ENCODE measurements at regions not wholly inside any gene's neighbourhood (a gene's known extent, or its start where the extent isn't known, plus 50 kb on each side); places are given as distances from the start of the nearest gene placed in this dataset.

DNA sequence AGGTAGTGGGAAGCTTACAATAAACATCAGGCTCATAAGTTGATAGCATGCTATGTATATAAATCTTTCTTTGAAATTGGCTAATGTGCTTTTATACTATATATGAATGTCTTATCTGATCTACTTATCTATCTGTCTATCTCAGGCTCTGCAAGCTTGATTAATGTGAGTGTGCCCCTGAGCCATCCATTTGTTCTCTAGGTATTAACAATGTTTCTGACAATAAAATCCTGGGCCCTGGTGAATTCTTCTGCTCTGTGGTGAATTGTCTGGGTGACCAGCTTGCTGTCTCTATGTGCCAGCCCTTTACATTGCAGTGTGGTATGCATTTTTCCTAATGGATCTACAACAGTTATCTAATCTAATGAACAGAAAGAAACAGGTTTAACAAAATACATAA is 295.9 kb downstream of the HRH4 start:
- TF ChIP-seq, protein P1, sequence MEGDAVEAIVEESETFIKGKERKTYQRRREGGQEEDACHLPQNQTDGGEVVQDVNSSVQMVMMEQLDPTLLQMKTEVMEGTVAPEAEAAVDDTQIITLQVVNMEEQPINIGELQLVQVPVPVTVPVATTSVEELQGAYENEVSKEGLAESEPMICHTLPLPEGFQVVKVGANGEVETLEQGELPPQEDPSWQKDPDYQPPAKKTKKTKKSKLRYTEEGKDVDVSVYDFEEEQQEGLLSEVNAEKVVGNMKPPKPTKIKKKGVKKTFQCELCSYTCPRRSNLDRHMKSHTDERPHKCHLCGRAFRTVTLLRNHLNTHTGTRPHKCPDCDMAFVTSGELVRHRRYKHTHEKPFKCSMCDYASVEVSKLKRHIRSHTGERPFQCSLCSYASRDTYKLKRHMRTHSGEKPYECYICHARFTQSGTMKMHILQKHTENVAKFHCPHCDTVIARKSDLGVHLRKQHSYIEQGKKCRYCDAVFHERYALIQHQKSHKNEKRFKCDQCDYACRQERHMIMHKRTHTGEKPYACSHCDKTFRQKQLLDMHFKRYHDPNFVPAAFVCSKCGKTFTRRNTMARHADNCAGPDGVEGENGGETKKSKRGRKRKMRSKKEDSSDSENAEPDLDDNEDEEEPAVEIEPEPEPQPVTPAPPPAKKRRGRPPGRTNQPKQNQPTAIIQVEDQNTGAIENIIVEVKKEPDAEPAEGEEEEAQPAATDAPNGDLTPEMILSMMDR (IDR thresholded peaks at IDR 0.05; ENCODE audit: borderline replicate concordance, control extremely low read depth, extremely low read depth, insufficient read depth, missing control alignments): no peak
- DNase-seq (ENCODE audit: low spot score): no peak
- in situ Hi-C loops (cut with MboI; ENCODE audit: low sequenced_read_pairs, unreplicated experiment): no loop called here

- DNase-seq (ENCODE audit: low spot score): no peak
- TF ChIP-seq, protein P1 (IDR thresholded peaks at IDR 0.05; ENCODE audit: borderline replicate concordance, control extremely low read depth, extremely low read depth, insufficient read depth, missing control alignments): no peak
- in situ Hi-C loops (cut with MboI; ENCODE audit: low sequenced_read_pairs, unreplicated experiment): no loop called here
These were observed 296.7 kb downstream of the HRH4 start for GRCh38 chr18:24757134-24757533.

GRCh38 chr18:24761765-24762164 is 301.3 kb downstream of the HRH4 start:
- in situ Hi-C loops (cut with MboI; ENCODE audit: low sequenced_read_pairs, unreplicated experiment): no loop called here
- no peak for DNase-seq (ENCODE audit: low spot score)
- TF ChIP-seq, protein P1 (IDR thresholded peaks at IDR 0.05; ENCODE audit: borderline replicate concordance, control extremely low read depth, extremely low read depth, insufficient read depth, missing control alignments): no peak

GRCh38 chr18:24762511-24762910 is 302.1 kb downstream of the HRH4 start:
- DNase-seq (ENCODE audit: low spot score): no peak
- TF ChIP-seq, protein P1 (IDR thresholded peaks at IDR 0.05; ENCODE audit: borderline replicate concordance, control extremely low read depth, extremely low read depth, insufficient read depth, missing control alignments): no peak
- in situ Hi-C loops (cut with MboI; ENCODE audit: low sequenced_read_pairs, unreplicated experiment): no loop called here

- TF ChIP-seq, protein P1 (IDR thresholded peaks at IDR 0.05; ENCODE audit: borderline replicate concordance, control extremely low read depth, extremely low read depth, insufficient read depth, missing control alignments): no peak
- no peak for DNase-seq (ENCODE audit: low spot score)
- in situ Hi-C loops (cut with MboI; ENCODE audit: low sequenced_read_pairs, unreplicated experiment): no loop called here
These were observed 303.5 kb downstream of the HRH4 start for GRCh38 chr18:24763765-24764513.

GRCh38 chr18:24764766-24765165 is 304.3 kb downstream of the HRH4 start:
- in situ Hi-C loops (cut with MboI; ENCODE audit: low sequenced_read_pairs, unreplicated experiment): no loop called here
- DNase-seq (ENCODE audit: low spot score): no peak
- TF ChIP-seq, protein P1 (IDR thresholded peaks at IDR 0.05; ENCODE audit: borderline replicate concordance, control extremely low read depth, extremely low read depth, insufficient read depth, missing control alignments): no peak

All from GM13976 (cell line).